ENCODE measurements at regions not wholly inside any gene's neighbourhood (a gene's known extent, or its start where the extent isn't known, plus 50 kb on each side); places are given as distances from the start of the nearest gene placed in this dataset.

DNA sequence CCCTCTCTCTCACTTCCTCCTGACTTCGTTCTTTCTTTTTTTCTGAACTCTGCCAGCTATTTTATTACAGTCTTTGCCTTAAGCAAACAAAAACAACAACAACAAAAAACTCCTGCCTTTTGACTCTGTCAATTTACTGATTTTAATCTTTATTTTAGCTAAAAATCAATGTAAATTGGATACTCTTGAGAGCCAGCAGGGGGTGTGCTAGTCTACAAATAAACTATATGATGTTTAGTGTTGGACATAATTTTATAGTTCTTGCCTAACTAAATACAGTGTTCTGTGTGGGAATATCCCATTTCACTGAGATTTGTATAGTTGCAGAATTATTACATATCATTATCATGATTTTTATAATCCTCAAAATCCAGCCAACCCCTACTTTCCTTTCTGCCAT is 1199.9 kb upstream of the SPRY2 start:
- no peak for DNase-seq (ENCODE audit: low spot score)

DNA sequence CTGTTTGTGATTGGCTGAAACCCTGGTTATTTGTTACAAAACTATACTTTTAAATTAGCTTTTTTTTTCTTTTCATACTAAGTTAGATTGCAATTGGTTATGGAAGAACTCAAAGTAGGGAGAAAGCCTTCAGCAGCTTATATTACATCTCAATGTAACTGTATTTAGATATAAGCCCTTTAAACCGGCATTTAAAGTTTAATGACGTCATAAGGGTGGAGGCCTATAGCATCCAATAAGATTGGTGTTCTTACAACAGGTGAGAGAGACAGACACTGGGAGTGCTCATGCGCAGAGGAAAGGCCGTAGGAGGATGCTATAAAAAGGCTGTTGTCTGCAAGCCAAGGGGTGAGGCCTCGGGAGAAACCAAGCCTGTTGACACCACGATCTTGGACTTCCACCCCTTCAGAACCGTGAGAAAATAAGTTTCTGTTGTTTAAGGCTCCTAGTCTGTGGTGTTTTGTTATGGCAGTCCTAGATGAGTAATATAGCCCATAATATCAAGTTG is 1198.8 kb upstream of the SPRY2 start:
- no peak for DNase-seq (ENCODE audit: low spot score)

DNA sequence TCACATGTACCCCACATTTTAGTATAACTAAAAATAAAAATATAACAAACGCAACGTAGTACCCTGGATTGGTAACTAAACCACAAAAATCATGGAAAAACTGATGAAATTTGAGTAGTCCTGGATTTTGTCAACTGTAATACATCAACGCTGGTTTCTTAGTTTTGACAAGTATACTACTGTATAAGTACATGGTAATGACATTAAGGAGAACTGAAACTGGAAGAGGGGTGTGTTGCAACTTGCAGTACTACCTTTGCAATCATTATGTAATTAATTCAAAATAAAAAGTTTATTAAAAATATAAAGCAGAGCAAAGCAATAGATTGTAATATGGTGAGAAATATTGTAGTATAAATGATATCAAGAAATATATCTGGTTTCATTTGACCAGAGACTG is 1158.0 kb upstream of the SPRY2 start:
- DNase-seq (ENCODE audit: low spot score) = no peak

DNA sequence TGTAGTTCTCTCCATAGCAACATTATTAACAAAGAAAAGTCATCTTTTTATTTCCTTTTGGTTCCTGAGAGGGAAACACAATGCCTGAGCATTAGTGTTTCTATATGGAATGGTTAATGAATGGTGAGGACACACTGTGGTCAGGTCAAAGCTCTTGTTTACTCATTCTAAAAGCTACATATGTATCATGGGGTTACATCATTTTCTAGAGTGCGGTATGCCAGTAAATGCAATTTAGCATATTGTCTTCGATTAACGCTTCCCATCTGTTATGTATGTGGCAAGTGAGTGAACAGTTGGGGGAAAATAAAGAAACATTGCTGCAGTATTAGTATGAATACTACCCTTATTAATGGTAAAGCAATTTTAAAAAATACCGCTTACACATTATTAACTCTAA is 1152.2 kb upstream of the SPRY2 start:
- no peak for DNase-seq (ENCODE audit: low spot score)

DNA sequence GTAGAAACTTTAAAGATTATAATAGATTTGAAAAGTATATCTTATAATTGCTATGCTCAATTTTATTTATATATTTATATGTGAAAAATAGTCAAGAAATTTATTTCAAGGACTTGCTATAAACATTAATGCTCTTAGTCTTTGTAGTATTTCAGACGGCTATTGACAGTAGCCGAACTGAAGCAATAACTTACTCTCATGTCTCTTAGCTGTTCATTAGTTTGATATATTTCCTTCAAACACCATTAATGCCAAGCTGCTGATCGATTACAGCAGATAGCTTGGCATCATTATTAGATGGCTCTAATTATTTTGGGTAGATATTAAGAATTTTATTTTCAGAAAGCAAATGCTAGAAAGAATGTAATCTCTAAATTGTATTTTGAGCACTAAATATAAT is 1151.5 kb upstream of the SPRY2 start:
- DNase-seq (ENCODE audit: low spot score) = no peak

DNA sequence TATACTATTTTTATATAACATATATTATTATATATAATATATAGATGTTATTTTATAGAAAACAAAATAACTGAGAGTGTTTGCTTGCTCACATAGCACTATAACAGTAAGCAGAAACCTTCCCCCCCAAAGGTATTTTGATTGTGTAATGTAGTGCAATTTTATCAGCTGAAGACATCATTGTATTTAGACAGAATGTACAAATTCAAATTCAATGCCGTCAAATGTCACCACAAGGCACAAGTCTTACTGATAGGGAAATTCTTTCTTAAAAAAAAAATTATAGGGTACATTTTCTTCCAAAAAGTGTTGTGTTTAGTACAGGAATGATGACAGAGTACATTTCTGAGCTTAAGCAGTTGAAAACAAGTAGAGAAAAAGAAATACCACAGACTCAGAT is 1147.1 kb upstream of the SPRY2 start:
- no peak for DNase-seq (ENCODE audit: low spot score)

DNA sequence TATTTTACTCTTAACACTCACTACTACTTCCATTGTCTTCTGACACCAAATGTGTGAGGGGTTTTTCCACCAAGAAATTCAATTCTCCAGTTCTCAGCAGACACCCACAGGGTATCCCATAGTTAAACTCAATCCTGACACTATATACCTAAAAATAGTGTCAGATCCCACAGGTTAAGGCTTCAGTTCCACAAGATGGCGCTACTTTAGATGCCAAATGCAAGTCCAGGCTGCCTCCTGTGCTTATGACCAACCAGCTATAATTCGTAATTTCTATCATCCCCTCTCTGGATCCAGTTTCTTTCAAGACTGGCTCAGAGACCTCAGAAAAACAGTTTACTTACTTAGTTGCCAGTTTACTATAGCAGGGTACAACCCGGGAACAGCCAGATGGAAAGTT is 1146.2 kb upstream of the SPRY2 start:
- peak; percentile 58 for DNase-seq (ENCODE audit: low spot score)

DNA sequence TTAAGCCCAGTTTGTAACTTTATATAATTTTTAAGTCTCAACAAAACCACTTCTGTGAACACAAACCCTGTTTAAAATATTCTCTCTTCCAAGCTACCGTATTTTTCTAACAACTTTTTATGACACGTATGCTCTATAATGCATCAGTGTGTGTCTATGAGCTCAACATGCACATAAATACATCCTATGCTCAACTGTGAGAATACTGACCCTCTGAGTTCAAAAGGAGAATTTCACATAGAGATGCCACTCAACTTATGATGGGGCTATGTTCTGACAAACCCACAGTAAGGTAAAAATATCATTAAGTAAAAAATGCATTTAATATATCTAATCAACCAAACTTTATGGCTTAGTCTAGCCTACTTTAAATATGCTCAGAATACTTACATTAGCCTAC is 1139.7 kb upstream of the SPRY2 start:
- DNase-seq (ENCODE audit: low spot score) = peak; percentile 72

DNA sequence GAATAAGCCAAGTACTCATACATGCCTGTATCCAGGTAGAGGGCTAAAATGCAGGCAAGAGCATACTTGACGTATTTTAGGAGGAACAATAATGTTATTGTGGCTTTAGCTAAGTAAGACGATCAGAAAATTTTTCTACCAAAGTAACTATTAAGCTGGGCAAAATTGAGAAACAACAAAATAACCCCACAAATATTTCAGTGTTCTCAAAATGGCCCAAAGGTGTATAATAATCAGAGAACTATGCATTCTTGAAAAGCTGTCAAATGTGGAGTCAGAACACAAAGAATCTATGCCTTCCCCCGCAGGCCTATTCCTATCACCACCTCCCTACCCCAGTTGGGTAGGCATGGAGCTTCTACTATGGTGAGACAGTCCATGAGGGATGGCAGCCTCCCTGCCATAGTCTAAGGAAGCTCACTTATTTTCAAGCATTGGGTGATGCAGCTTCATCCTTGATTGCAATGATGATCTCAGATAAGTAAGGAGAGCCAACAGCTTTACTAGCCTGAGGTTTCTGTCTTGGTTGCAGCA is 1132.5 kb upstream of the SPRY2 start:
- DNase-seq (ENCODE audit: low spot score) = no peak

DNA sequence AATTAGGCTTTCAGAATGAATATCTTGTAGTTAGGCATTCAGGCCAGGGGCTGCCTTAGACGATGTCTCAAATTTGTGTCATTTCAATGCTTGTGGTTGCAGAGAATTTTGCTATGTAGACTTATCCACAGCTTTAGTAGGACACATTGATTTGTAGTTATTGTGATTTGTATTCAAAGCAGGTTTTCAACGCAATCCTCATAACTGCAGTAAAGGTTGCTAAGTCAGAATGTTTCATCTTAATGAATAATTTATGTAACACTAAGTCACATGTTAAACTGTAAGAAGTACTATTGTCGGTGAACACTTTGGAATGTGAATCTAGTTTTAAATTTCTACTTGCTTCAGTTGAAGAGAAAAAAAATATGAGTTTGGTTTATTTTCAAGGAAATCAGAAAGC is 1117.2 kb upstream of the SPRY2 start:
- DNase-seq (ENCODE audit: low spot score) = no peak

DNA sequence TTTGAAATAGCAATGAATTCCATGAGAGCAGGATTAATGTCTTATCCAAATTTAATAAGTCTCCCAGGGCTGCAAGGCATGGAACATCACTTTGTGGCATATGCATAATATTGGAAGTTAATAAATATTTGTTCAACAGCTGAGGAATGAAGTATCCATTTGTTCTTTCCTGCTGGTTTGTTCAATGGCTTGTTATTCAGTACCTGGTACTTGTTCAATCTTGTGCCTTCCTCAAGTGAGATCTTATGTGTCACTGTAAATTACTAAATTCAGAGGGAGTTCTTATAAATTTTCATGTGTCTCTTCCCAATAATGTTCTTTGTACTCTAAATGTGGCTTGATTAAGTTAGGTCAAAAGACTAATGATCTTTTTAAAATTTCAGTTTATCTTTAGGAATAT is 1105.5 kb upstream of the SPRY2 start:
- DNase-seq (ENCODE audit: low spot score) = no peak

DNA sequence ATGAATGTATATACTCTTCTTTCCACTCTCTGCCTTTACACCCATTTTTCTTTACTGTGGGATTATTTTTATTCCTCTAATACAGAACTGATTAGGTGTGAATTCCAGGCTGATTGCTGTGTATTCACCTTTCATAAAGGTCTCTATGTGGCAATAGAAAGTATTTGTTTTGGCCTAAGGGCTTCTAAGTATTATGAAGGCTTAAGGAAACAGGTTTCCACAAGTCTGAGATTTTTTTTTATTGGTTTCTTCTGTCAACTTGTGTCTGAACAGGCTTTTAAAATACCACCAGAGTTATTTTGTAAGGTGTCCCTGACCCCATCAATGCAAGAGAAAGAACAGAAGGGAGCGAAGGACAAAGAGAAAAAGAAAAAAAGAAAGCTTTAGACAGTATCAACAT is 1102.0 kb upstream of the SPRY2 start:
- no peak for DNase-seq (ENCODE audit: low spot score)

DNA sequence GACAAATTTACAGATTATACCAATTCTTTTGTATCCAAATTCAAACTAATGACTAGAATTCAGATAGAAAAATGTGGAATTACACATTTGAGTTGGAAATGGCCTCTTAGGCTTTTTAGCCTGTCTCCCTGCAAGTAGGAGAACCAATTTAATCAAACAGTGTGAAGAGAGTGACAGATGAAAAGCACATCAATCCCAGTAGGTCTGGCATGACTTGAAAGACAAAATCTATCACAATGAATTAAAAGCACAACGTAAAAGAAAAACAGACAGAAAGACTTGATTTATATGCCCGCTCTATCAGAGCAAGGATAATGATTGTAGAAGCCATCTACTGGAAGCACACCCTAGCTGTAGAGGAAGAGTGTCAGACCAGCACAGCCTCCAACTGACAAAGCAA is 1084.4 kb upstream of the SPRY2 start:
- no peak for DNase-seq (ENCODE audit: low spot score)

DNA sequence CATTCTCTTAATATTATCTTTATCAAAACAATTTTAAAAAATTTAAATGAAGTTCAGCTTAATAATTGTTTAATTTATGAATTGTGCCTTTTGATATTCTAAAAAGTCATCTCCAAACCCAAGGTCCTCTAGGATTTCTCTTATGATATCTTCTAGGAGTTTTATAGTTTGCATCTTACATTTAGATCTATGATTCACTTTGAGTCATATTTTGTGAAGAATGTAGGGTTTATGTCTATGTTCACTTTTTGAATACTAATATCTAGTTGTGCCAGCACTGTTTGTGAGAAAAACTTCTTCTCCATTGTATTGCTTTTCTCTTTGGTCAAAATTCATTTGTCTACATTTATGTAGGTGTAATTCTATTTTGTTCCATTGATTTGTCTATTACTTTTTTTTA is 1068.4 kb upstream of the SPRY2 start:
- DNase-seq (ENCODE audit: low spot score) = no peak

DNA sequence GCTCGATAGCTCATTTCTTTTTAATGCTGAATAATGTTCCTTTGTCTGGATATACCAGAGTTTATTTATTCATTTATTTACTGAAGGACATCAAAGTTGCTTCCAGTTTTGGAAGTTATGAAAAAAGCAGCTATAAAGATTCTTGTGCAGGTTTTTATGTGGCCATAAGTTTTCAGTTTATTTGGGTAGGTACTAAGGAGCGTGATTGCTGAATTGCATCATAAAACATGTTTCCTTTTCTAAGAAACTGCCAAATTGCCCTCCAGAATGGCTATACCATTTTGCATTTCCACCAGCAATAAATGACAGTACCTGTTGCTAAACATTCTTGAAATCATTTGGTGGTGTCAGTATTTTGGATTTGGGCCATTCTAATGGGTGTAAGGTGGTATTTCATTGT is 1067.7 kb upstream of the SPRY2 start:
- DNase-seq (ENCODE audit: low spot score) = no peak

DNA sequence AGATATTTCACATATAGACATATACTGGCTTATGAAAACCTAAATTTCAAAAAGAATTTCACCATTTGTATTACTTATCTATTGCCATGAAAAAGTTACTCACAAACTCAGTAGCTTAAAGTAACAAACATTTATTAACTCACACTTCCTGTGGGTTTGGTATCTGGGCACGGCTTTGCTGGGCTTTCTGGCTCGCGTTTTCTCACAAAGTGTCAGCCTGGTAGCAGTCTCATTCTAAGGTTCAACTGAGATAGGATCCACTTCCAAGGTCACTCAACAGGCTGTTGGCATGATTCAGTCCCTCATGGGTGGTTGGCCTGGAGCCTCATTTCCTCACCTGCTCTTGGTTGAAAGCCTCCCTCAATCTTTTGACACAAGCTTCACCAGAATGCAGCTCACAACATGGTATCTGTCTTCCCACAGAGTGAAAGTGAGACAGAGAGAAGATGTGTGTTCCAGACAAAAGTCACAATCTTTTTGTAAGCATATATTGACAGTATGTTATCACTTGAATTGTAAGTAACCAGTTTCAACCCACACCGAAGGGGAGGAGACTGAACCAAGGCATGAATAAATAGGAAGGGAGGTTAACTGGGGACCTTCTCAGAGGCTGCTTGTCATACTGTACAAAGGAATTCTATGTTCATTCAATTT is 1065.8 kb upstream of the SPRY2 start:
- peak; percentile 6 for DNase-seq (ENCODE audit: low spot score)

DNA sequence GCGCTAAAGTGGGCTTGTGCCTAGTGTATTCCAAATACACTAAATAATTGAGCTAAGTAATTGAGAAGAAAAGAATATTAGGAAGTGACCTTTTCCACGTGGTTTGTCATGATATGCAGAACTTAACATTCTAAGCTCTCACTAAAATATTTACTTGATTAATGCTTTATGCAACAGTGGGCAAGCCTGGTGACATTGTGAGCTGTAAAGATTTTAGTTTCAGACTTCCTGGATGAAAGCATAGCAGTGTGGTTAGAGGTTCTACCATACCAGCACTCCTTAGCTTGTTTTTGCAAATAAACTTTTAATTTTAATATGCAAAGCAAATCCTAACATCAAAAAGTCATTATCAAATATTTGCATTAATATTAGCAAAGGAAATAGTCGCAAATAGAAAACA is 1065.1 kb upstream of the SPRY2 start:
- no peak for DNase-seq (ENCODE audit: low spot score)

DNA sequence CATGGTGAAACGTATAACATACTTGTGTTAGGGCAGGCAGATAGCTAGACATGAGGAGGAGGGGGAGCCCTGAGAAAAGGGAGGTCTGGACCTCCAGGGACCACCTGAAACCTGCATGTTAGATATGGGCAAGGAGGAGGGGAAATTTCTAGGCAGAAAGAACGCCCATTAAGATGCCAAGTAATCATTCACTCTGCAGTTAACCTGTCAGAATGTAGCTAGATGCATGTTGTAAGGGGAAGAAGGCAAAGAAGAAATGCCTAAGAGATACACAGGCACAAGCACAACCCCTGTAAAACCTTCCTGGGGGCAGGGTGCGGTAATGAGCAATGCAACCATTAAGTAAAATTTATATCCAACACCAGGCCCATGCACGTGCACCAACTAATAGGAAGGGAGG is 1055.3 kb upstream of the SPRY2 start:
- DNase-seq (ENCODE audit: low spot score) = no peak

DNA sequence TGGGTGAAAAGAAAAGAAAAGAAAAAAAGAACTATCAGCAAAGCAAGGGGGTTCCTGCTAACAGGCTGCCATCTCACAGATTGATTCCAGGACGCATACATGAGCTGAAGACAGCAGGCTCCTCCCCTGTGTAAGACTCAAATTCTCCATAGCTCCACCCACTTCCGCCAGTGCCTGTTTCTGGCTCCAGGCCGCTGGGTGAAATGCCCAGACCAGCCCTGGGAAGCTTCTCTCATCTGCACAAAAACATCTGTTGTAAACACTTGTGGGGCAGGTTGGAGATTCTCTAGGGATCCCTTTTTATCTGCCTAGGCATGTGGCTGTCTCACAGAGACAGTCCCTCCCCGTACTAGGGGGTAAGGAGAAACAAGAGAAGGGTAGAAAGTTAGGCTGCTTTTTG is 1054.4 kb upstream of the SPRY2 start:
- no peak for DNase-seq (ENCODE audit: low spot score)

DNA sequence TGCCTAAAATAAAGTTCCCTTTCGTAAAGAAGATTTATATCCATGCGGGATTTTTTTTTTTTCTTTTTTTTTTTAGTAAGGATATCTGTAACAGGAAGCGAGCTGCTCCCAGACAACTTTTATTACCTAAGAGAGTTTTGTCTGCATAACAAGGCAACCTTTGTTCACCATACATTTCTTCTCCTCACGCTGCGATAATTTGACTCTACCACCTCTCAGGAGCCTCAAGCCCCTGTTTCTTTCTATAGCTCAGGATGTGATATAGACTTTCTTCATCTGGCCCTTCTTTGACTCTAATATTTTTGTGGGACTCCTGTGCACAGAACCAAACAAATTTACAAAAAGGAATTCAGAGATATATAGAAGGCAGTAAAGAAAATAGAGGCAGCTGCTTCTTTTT is 1053.7 kb upstream of the SPRY2 start:
- no peak for DNase-seq (ENCODE audit: low spot score)

DNA sequence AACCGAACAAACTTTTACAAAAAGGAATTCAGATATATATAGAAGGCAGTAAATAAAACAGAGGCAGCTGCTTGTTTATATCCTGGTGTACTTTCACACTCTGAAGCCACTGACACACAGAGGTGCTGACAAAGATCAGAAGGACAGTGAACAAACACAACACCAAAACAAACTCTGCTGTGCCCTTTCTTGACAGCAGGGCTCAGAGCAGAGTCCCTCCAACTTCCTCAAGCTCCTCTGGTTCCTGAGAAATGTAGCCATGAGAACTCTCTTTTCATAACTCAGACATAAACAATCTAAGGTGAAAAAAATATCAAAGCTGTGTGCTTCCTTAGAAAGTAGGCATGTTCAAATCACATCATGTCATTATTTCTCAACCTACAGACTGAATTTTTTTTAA is 1052.8 kb upstream of the SPRY2 start:
- DNase-seq (ENCODE audit: low spot score) = no peak

DNA sequence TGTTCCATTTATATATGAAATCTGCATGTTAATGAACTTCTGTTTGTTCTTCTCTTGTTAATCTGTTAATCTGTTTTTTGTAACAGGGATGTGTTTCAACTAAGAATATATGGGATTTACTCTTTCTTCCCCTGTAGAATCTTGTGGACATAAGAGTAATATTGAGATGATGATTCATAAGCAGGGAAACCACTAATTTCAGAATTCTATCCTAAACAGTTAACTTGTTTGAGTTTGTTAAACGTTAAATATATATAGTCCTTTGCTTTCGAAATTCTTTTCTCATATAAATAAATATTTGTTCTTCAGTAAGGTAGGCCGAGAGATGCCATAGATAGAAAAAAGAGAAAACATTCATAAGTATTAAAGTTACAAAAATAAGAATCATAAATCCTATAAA is 1052.2 kb upstream of the SPRY2 start:
- no peak for DNase-seq (ENCODE audit: low spot score)

DNA sequence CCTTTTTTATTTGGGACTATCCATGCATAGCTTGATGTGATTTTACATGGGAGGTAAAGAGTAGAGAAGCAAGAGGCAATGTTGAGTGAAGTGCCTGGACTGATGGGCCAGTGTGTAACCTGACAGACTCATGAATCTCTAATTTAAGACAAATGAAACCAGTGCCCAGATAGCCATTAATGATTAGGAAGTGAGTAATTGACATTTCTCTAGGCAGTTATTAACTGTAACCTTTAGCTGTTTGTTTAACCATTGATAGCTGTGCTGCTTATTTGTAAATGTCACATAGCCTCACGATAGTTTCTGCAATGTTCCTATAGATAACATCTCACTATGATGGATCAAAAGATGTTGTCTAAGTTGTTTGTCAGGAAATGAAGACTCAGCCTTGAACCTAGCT is 1047.5 kb upstream of the SPRY2 start:
- DNase-seq (ENCODE audit: low spot score) = no peak

DNA sequence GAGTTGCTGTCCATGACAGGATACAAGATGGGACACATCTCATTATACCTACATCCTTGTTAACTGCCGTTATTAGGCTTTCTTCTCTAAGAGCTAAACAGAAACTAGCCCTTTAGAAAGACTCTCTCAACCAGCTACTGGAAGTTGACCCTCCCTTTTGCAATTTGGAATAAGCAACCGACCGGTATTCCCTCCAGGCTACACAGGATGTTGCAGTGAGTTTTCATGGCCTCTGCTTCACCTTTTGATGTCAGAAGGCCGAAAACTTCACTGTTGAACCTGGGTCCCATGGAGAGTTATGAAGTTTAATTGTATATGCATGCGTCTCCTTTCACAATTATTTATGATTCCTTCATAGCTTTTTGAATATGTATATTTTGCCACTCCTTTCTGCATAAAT is 1042.5 kb upstream of the SPRY2 start:
- no peak for DNase-seq (ENCODE audit: low spot score)
